ENCODE measurements at regions not wholly inside any gene's neighbourhood (a gene's known extent, or its start where the extent isn't known, plus 50 kb on each side); places are given as distances from the start of the nearest gene placed in this dataset.

DNA sequence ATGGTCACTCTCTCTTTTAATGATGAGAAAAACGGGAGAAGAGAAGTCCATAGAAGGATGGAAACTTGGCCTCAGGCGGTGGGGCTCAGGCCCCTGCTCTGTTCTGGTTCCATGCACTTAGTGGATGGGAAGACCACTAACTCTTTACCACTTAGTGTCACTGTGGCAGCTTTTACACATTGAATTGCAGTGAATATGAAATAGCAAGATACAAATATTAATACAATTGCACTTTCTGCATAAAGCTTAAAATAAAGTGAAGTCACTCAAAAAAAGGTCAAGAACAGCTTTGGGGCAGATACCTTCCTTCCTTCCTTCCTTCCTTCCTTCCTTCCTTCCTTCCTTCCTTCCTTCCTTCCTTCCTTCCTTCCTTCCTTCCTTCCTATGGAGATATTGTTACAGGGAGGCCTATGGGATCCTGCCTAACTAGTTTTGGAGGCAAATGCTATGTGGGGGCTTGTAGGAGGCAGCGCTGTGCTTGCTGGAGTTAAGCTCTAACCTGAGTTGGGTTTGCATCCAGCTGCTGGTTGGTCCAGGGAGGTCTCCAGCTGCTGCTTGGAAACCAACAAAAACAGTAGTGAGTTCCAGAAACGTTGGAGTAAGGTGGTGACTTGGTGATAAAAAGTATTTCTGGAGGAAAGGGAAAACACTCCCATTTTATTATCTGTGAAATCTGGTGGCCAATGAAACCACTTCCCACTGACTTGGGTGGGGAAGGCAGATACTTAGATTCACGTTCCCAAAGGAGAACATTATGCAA, 62.3 kb upstream of the NKX2-2 start:
- no peak for DNase-seq

GRCh38 chr20:21575167-21575566, 61.3 kb upstream of the NKX2-2 start:
- no peak for DNase-seq

GRCh38 chr20:21574443-21574842, 60.6 kb upstream of the NKX2-2 start:
- no peak for DNase-seq

DNA sequence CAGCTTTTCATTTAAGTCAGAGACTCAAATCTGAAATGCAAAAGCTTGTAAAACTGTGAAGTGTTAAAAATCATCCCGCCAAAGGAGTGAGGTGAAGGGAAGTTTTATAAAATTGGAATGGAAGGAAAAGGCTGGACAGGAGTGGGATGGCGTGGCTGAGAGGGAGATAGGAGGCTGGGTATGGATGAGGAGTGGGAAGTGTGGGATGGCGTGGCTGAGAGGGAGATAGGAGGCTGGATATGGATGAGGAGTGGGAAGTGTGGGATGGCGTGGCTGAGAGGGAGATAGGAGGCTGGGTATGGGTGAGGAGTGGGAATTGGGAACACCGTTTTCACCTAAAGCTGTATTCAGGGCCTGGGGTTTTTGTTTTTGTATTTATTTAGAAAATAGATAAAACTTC, 59.4 kb upstream of the NKX2-2 start:
- DNase-seq = no peak

- no peak for DNase-seq
Observed at GRCh38 chr20:21571841-21572690, 58.2 kb upstream of the NKX2-2 start.

DNA sequence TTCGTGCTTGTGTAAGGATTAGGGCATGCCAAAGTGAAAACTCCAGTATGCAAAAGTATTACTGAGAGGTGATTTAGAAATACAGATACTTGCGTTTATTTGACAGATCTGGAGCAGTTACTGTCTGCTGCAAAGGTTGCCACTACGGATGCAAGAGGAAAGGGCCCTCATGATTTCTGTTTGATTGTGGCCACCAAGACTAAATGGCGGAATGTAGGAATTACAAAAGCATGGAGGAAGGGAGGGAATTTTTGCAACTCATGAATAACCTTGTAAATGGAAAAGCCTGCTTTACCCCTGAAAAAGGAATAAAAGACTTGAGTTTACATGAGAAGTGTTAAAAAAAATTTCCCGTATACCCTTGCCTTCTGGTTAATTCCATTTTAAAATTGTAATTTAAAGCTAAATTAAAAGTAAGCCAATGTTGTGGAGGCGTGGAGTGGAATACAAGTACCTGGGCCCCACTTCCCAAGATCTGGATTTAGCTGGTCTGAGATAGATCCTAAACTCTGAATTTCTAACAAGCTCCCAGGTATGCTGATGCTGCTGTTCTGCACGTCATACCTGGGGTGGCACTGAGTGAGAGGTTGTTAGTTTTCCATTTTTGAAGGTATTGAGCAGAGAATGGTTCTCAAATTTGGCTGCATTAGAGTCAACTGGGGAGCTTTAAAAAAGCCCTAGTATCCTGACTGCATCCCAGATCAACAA, 56.6 kb upstream of the NKX2-2 start:
- DNase-seq = no peak

DNA sequence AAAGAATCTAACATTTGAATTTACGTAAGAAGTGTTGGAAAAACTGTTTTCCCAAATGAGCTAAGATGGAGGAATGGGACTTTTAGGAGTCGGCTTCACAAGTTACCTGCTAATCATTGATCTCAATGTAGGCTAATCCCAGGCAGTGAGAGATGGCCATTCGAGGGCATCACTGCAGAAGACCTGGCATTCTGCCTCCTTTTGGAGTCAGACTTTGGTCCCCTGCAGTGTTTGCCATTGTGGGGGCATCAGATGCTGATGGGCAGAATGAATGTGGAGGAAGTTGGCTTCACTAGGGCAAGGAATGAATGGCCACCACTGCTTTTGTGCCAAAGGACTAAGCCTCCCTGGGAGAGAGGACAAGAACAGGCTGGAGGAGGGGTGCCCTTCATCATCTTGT, 55.7 kb upstream of the NKX2-2 start:
- DNase-seq = no peak

DNA sequence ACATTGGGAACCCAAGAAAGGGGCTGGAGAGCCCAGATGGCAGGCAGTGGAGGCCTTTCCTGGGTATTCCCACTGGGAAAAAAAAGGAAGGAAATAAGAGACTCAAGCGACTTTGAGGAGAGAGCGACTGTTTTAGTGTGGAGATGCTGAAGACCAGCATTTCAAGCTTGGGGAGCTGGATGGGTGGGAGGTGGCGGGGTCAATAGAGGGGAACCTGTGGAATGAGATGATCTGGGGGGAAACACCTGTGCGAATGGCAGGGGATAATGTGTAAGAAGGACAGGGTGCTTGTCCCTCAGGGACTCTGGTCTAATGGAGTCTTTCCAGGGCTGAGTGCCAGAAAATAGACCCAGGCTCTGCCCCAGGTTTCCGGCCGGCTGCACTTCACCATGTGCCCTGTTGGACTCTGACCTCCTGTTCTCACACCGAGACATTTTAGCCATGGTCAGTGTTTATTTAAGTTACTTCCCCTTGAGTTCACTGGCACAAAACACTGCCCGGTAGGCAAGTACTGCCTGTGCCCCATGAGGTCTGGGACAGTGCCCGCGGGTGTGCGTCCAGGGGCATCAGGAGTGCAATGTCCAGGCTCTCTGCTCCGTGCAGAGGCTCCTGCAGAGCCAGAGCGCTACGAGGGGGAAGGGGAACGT, 50.4 kb upstream of the NKX2-2 start:
- DNase-seq = no peak

Data from NCI-H2029 (cell line).